Stomach (tissue), 4 donors: ENCODE measurements at regions not wholly inside any gene's neighbourhood (a gene's known extent, or its start where the extent isn't known, plus 50 kb on each side); places are given as distances from the start of the nearest gene placed in this dataset.

Source experiments
- CTCF ChIP-seq, 7 experiments: fragments of 450-650 bp in 4 of 7; fragments of 200-600 bp in 3 of 7; sonication (generic) in 3 of 7; IDR thresholded peaks; one replicate each; pipeline ENCODE4 v1.5.1; 2016 to 2019; ENCODE audit warnings: antibody characterized with exemption in 7 of 7, control low read depth in 2 of 7, mild to moderate bottlenecking in 1 of 7
- EP300 ChIP-seq: sonication (generic); formaldehyde crosslinking; IDR thresholded peaks from one replicate; pipeline ENCODE4 v1.6.1; 2017; ENCODE audit warnings: antibody characterized with exemption
- POLR2A ChIP-seq, 4 donors: fragments of 450-650 bp; IDR thresholded peaks; one replicate each; pipeline ENCODE4 v1.6.1; 2016; ENCODE audit warnings: antibody characterized with exemption in 4 of 4, control low read depth in 2 of 4, mild to moderate bottlenecking in 1 of 4, moderate library complexity in 1 of 4
- POLR2AphosphoS5 ChIP-seq, 3 donors: sonication (generic); formaldehyde crosslinking; IDR thresholded peaks; one replicate each; pipeline ENCODE4 v1.6.1; 2016; ENCODE audit warnings: antibody characterized with exemption in 3 of 3

- TF ChIP-seq CTCF (IDR thresholded peaks at IDR 0.05): no peak
- TF ChIP-seq POLR2AphosphoS5 (IDR thresholded peaks at IDR 0.05): no peak
- TF ChIP-seq POLR2A (IDR thresholded peaks at IDR 0.05): no peak
- no peak for TF ChIP-seq EP300
Measured at GRCh38 chr14:83126076-83126475, 1592.4 kb upstream of the SEL1L start.
